ENCODE measurements at regions not wholly inside any gene's neighbourhood (a gene's known extent, or its start where the extent isn't known, plus 50 kb on each side); places are given as distances from the start of the nearest gene placed in this dataset.

- DNase-seq = no peak
- Histone ChIP-seq H2AK5ac (ENCODE audit: low read length, severe bottlenecking) (no peak overlapping the region), H3K36me3 (ENCODE audit: control insufficient read depth in 1 of 2, insufficient read depth in 2 of 2, low read depth in 1 of 2, low read length in 2 of 2) (no peaks in the 10 kb centered on the region), H2BK5ac (ENCODE audit: low read depth, low read length, poor library complexity, severe bottlenecking) (no peak overlapping the region), H3K18ac (ENCODE audit: low read depth in 1 of 2, low read length in 2 of 2) (no peak overlapping the region), H3K79me1 (replicated peaks; ENCODE audit: low read length, poor library complexity, severe bottlenecking) (peaks cover 5% of the 10 kb centered on the region), H2BK120ac (ENCODE audit: low read depth, low read length) (no peak overlapping the region), H2BK12ac (ENCODE audit: low read length in 2 of 2) (no peak overlapping the region), H2AFZ (ENCODE audit: low read depth, low read length) (no peak overlapping the region), H3K14ac (ENCODE audit: low read length in 2 of 2) (no peak overlapping the region), H3K4me2 (ENCODE audit: low read length, poor library complexity, severe bottlenecking) (no peak overlapping the region), H3K4me1 (ENCODE audit: control insufficient read depth, insufficient read depth, low read depth, low read length) (peaks cover 11% of the 10 kb centered on the region), H3K9ac (ENCODE audit: low read length) (no peak overlapping the region), H3K27me3 (ENCODE audit: control insufficient read depth in 1 of 2, insufficient read depth in 1 of 2, low read length in 2 of 2) (peaks cover 0 to 21% of the 10 kb centered on the region in 2 experiments), H4K8ac (ENCODE audit: low read length) (no peak overlapping the region), H3K4ac (ENCODE audit: low read depth in 1 of 2, low read length in 2 of 2) (no peak overlapping the region), H2BK15ac (ENCODE audit: low read depth, poor library complexity, severe bottlenecking) (no peak overlapping the region), H4K91ac (ENCODE audit: low read length) (no peak overlapping the region), H3K9me3 (ENCODE audit: control insufficient read depth, low read length) (no peaks in the 10 kb centered on the region), H3K27ac (ENCODE audit: low read length, poor library complexity, severe bottlenecking) (no peak overlapping the region), H3K4me3 (ENCODE audit: insufficient read depth in 1 of 2, low read depth in 1 of 2, low read length in 2 of 2) (no peak overlapping the region), H3K23ac (ENCODE audit: low read length in 2 of 2) (no peak overlapping the region)
- 92% methylated on average over 3 of the region's 4 CpGs for WGBS
Observed at GRCh38 chr21:31518580-31518979, 140.9 kb upstream of the SOD1 start.

GRCh38 chr21:31517664-31518414 lies 141.7 kb upstream of the SOD1 start:
- Histone ChIP-seq H2BK12ac (ENCODE audit: low read length in 2 of 2) (no peak overlapping the region), H3K23ac (ENCODE audit: low read length in 2 of 2) (no peak overlapping the region), H3K79me1 (replicated peaks; ENCODE audit: low read length, poor library complexity, severe bottlenecking) (peaks cover 5% of the 10 kb centered on the region), H3K4me2 (ENCODE audit: low read length, poor library complexity, severe bottlenecking) (no peak overlapping the region), H2BK120ac (ENCODE audit: low read depth, low read length) (no peak overlapping the region), H3K4me3 (ENCODE audit: insufficient read depth in 1 of 2, low read depth in 1 of 2, low read length in 2 of 2) (no peak overlapping the region), H3K14ac (ENCODE audit: low read length in 2 of 2) (no peak overlapping the region), H3K9ac (ENCODE audit: low read length) (no peak overlapping the region), H3K27ac (ENCODE audit: low read length, poor library complexity, severe bottlenecking) (no peak overlapping the region), H3K18ac (ENCODE audit: low read depth in 1 of 2, low read length in 2 of 2) (no peak overlapping the region), H2AK5ac (ENCODE audit: low read length, severe bottlenecking) (no peak overlapping the region), H3K4me1 (ENCODE audit: control insufficient read depth, insufficient read depth, low read depth, low read length) (peaks cover 11% of the 10 kb centered on the region), H3K27me3 (ENCODE audit: control insufficient read depth in 1 of 2, insufficient read depth in 1 of 2, low read length in 2 of 2) (peaks cover 0 to 21% of the 10 kb centered on the region in 2 experiments), H2BK15ac (ENCODE audit: low read depth, poor library complexity, severe bottlenecking) (no peak overlapping the region), H4K8ac (ENCODE audit: low read length) (no peak overlapping the region), H2BK5ac (ENCODE audit: low read depth, low read length, poor library complexity, severe bottlenecking) (no peak overlapping the region), H3K36me3 (ENCODE audit: control insufficient read depth in 1 of 2, insufficient read depth in 2 of 2, low read depth in 1 of 2, low read length in 2 of 2) (no peaks in the 10 kb centered on the region), H2AFZ (ENCODE audit: low read depth, low read length) (no peak overlapping the region), H3K4ac (ENCODE audit: low read depth in 1 of 2, low read length in 2 of 2) (no peak overlapping the region), H4K91ac (ENCODE audit: low read length) (no peak overlapping the region), H3K9me3 (ENCODE audit: control insufficient read depth, low read length) (no peaks in the 10 kb centered on the region)
- no peak for DNase-seq
- 89% methylated on average over 8 of the region's 8 CpGs for WGBS

GRCh38 chr21:31515253-31515652 lies 144.2 kb upstream of the SOD1 start:
- Histone ChIP-seq H3K18ac (ENCODE audit: low read depth in 1 of 2, low read length in 2 of 2) (no peak overlapping the region), H3K23ac (ENCODE audit: low read length in 2 of 2) (no peak overlapping the region), H4K8ac (ENCODE audit: low read length) (no peak overlapping the region), H4K91ac (ENCODE audit: low read length) (no peak overlapping the region), H2BK5ac (ENCODE audit: low read depth, low read length, poor library complexity, severe bottlenecking) (no peak overlapping the region), H2BK15ac (ENCODE audit: low read depth, poor library complexity, severe bottlenecking) (no peak overlapping the region), H3K36me3 (ENCODE audit: control insufficient read depth in 1 of 2, insufficient read depth in 2 of 2, low read depth in 1 of 2, low read length in 2 of 2) (no peaks in the 10 kb centered on the region), H3K9me3 (ENCODE audit: control insufficient read depth, low read length) (no peaks in the 10 kb centered on the region), H2AFZ (ENCODE audit: low read depth, low read length) (no peak overlapping the region), H3K4me2 (ENCODE audit: low read length, poor library complexity, severe bottlenecking) (no peak overlapping the region), H3K4me3 (ENCODE audit: insufficient read depth in 1 of 2, low read depth in 1 of 2, low read length in 2 of 2) (no peak overlapping the region), H3K27me3 (ENCODE audit: control insufficient read depth in 1 of 2, insufficient read depth in 1 of 2, low read length in 2 of 2) (peaks cover 0 to 14% of the 10 kb centered on the region in 2 experiments), H3K14ac (ENCODE audit: low read length in 2 of 2) (no peak overlapping the region), H3K27ac (ENCODE audit: low read length, poor library complexity, severe bottlenecking) (no peak overlapping the region), H2BK12ac (ENCODE audit: low read length in 2 of 2) (no peak overlapping the region), H3K4me1 (ENCODE audit: control insufficient read depth, insufficient read depth, low read depth, low read length) (peaks cover 8% of the 10 kb centered on the region), H2BK120ac (ENCODE audit: low read depth, low read length) (no peak overlapping the region), H2AK5ac (ENCODE audit: low read length, severe bottlenecking) (no peak overlapping the region), H3K9ac (ENCODE audit: low read length) (no peak overlapping the region), H3K4ac (ENCODE audit: low read depth in 1 of 2, low read length in 2 of 2) (no peak overlapping the region), H3K79me1 (replicated peaks; ENCODE audit: low read length, poor library complexity, severe bottlenecking) (peaks cover 5% of the 10 kb centered on the region)
- 78% methylated on average over 2 of the region's 2 CpGs for WGBS
- DNase-seq = no peak

- H2BK15ac ChIP-seq (ENCODE audit: low read depth, poor library complexity, severe bottlenecking) = no peak overlapping the region
- no peak overlapping the region for H2AK5ac ChIP-seq (ENCODE audit: low read length, severe bottlenecking)
- no peak overlapping the region for H3K4me3 ChIP-seq (ENCODE audit: insufficient read depth in 1 of 2, low read depth in 1 of 2, low read length in 2 of 2)
- H3K4me2 ChIP-seq (ENCODE audit: low read length, poor library complexity, severe bottlenecking) = no peak overlapping the region
- peaks cover 10% of the 10 kb centered on the region for H3K4me1 ChIP-seq (ENCODE audit: control insufficient read depth, insufficient read depth, low read depth, low read length)
- 56% methylated on average over 9 of the region's 12 CpGs for WGBS
- no peak overlapping the region for H3K18ac ChIP-seq (ENCODE audit: low read depth in 1 of 2, low read length in 2 of 2)
- no peak overlapping the region for H4K8ac ChIP-seq (ENCODE audit: low read length)
- H3K36me3 ChIP-seq (ENCODE audit: control insufficient read depth in 1 of 2, insufficient read depth in 2 of 2, low read depth in 1 of 2, low read length in 2 of 2) = no peaks in the 10 kb centered on the region
- H3K14ac ChIP-seq (ENCODE audit: low read length in 2 of 2) = no peak overlapping the region
- H3K27me3 ChIP-seq (ENCODE audit: control insufficient read depth in 1 of 2, insufficient read depth in 1 of 2, low read length in 2 of 2) = peaks cover 0 to 14% of the 10 kb centered on the region in 2 experiments
- no peak overlapping the region for H2BK12ac ChIP-seq (ENCODE audit: low read length in 2 of 2)
- H3K27ac ChIP-seq (ENCODE audit: low read length, poor library complexity, severe bottlenecking) = no peak overlapping the region
- H2BK120ac ChIP-seq (ENCODE audit: low read depth, low read length) = no peak overlapping the region
- no peak overlapping the region for H3K9ac ChIP-seq (ENCODE audit: low read length)
- no peak overlapping the region for H4K91ac ChIP-seq (ENCODE audit: low read length)
- H3K23ac ChIP-seq (ENCODE audit: low read length in 2 of 2) = no peak overlapping the region
- H2AFZ ChIP-seq (ENCODE audit: low read depth, low read length) = no peak overlapping the region
- peaks cover 5% of the 10 kb centered on the region for H3K79me1 ChIP-seq (replicated peaks; ENCODE audit: low read length, poor library complexity, severe bottlenecking)
- H3K9me3 ChIP-seq (ENCODE audit: control insufficient read depth, low read length) = no peaks in the 10 kb centered on the region
- no peak overlapping the region for H2BK5ac ChIP-seq (ENCODE audit: low read depth, low read length, poor library complexity, severe bottlenecking)
- no peak for DNase-seq
- no peak overlapping the region for H3K4ac ChIP-seq (ENCODE audit: low read depth in 1 of 2, low read length in 2 of 2)
Observed at GRCh38 chr21:31514598-31514997, 144.9 kb upstream of the SOD1 start.

All from mesenchymal stem cell (in vitro differentiated cells and primary cell).